ENCODE measurements at regions not wholly inside any gene's neighbourhood (a gene's known extent, or its start where the extent isn't known, plus 50 kb on each side); places are given as distances from the start of the nearest gene placed in this dataset.

DNA sequence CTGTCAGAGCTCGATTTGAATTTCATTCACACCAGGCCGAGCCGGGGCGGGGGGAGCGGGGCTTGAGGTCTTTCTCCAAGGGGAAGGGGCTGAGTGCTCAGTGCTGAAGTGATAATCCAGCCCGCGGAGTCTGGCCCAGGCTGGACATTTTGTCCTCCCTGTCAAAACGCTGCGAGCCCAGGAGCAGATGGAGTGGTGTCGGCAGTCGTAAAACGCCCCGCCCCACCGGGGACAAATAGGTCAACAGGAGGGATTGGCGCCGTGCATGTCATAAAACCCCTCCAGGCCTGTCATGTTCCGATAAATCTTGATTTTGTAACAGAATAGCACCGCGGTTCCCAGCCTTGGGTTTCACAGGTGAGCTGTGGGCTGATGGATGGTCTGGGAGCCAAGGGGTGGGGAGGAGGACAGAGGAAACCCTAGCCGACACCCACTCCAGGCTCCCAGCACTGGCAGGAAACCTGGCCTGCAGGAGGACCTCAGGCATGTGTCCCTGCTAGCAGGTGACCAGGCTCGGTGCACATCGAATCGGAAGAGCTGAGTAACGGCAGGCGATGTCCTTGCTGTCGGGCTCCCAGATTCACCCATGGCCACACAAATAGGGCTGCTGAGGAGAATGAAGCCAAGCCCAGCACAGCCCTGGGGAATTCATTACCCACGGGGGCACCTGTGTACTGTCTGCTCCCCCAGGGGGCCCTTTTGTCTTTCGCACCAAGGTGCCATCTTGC lies 341.4 kb downstream of the FOXL1 start:
- no peak for DNase-seq

DNA sequence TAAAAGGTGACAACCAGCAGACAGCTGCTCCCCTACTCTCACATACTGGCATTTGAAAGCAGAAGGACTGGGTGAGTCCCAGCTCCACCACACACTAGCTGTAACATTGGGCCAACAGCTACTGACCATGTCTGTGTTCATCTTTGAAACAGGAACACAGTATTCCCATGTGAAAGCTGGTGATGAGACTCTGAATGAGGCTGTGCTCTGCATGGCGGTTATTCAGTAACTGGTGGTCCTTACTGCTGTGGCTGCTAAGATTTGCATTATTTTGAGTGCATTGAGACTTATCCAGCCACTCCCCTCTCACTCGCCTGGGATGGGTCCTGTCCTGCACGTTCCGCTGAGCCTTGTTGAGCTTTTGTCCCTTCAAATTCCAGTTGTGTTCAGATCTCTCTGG lies 342.9 kb downstream of the FOXL1 start:
- DNase-seq = no peak

GRCh38 chr16:86922311-86922710 lies 344.0 kb downstream of the FOXL1 start:
- no peak for DNase-seq

GRCh38 chr16:86923656-86924055 lies 345.3 kb downstream of the FOXL1 start:
- no peak for DNase-seq

DNA sequence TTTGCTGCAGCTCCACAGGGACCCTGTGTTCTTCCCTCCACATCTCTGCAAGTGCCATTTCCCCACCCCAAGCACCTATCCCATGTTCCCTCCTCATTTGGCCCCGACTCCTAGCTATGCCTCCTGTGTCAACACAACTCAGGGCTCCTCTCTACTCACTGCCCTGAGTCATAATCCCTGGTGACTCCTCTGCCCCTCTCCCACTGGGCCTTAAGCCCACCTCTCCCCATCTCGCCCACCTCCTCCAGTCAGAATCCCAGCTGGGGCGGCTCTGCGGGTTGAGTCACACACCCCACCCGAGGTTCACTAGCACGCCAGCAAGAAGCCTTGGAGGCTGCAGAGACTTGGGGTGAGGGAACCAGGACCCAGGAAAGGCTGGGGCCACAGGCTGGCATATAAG lies 346.2 kb downstream of the FOXL1 start:
- DNase-seq = no peak

DNA sequence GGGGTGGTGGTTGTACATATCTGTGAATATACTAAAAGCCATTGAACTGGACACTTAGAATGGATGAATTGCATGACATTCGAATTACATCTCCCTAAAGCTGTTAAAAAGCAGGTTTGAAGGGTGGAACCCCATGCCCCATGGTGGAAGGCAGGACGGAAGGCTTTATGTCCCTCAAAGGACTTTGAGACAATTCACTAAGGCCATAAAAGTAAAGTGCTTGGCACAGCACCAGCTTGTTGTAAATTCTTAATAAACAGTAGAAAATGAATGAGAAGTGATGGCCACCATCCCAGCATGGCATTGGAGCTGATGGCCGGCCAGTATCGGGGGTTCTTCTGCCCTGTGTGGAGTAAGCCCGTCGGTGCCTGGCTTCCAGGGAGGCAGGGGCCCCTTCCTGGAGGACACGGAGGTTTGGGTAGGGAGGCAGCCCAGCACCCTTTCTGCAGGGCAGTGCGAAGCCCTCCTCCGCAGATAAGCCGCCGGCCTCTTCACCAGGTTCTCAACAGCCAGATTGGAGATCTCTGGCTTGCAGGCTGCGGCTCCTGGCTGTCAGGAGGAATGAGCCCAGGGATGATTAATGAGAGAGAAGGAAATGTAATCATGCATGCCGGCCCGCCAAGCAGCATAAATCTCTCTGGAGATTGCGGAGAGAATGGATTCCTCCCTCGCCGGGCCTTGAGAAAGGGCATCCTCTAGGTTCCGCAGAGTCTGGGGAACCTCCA lies 346.9 kb downstream of the FOXL1 start:
- no peak for DNase-seq

GRCh38 chr16:86926181-86927094 lies 348.1 kb downstream of the FOXL1 start:
- no peak for DNase-seq

DNA sequence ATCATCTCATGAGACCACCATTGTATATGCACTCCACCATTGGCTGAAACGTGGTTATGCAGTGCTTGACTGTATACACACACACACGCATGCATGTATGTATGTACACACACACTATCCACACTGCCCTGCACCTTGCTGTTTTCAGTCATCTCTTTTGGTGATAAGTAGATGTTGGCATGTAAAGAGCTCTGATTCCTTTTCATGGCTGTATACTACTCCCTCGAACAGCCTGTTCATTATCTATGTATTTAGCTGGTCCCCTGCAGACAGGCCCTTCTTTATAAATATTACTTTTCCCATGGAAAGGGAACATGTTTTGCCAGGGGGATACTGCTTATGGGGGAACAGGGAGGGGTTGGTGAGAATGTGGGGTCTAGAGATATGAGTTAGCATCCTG lies 349.4 kb downstream of the FOXL1 start:
- no peak for DNase-seq

DNA sequence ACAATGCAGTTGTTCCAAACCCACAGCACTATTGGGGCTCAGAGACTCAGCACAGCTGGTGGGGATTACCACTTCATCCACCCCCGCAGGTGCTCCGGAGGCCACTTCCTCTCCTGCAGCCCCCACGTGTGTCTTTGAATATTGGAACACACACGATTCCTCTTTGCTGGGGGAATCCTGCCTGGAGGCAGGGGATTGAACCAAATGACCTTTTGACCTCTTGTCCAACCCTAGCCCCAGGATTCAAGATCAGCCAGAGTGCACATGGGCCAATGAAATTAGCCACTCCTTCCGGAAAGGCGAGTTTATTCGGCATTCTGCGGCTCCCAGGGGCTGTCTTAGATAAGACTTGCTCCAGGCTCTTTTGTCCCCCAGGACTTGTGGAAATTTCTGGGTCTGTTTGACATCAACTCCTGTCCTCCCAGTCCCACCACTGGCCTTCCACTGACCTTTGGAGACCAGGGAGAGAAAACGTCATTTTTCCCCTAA lies 350.2 kb downstream of the FOXL1 start:
- DNase-seq = no peak

- no peak for DNase-seq
Measured at GRCh38 chr16:86929057-86929871, 350.9 kb downstream of the FOXL1 start.

- DNase-seq = no peak
Measured at GRCh38 chr16:86930001-86930400, 351.7 kb downstream of the FOXL1 start.

DNA sequence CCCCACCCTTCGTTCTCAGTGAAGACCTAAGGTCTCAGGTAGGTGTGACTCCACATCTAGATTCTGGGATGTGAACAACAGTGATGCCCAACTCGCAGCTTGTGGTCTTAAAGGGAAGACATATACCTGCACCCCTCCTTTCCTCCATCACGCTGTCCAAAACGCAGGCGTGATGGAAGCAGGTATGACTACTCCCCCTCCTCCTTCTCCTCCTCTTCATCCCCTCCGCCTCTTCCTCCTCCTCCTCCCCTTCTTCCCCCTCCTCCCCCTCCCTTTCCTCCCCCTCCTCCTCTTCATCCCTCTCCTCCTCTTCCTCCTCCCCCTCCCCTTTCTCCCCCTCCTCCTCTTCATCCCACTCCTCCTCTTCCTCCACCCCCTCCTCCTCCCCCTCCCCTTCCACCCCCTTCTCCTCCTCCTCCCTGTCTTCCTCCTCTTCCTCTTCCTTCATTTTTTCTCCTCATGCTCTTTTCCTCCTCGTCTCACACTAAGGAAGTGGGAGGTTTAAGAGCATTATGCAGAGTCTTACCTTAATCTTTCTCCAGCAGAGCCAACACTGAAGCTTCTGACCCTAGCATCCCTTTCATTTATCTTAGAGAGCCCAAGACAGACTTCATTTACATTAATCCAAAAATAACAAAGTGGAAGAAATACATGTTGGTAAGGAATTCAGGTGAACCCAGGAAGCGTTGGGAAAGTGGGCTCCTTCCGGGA lies 352.5 kb downstream of the FOXL1 start:
- no peak for DNase-seq

DNA sequence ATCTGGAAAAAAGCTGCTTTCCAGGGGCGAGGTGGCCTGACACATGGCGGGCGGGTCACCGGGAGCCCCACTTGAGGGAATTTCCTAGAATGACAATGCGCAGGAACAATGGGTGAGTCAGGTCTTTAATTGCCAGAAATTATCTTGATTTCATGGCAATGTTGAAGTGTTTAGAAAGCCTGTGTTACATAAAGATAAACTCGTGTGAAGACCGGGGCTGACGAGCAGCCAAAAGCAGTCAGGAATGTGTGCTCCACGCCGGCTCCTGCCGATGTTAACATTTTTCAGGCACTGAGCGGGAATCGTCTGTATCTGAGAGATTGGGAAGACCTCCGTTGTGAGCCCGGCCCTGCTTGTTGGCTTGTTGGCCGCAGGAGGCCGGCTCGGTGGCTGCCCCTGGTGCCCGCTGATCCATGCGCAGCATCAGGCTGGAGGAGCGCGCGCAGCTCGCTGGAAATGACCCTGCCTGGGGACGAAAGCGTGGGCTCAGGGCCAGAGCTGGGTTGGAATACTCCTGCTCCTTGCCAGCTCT lies 353.1 kb downstream of the FOXL1 start:
- DNase-seq = no peak

DNA sequence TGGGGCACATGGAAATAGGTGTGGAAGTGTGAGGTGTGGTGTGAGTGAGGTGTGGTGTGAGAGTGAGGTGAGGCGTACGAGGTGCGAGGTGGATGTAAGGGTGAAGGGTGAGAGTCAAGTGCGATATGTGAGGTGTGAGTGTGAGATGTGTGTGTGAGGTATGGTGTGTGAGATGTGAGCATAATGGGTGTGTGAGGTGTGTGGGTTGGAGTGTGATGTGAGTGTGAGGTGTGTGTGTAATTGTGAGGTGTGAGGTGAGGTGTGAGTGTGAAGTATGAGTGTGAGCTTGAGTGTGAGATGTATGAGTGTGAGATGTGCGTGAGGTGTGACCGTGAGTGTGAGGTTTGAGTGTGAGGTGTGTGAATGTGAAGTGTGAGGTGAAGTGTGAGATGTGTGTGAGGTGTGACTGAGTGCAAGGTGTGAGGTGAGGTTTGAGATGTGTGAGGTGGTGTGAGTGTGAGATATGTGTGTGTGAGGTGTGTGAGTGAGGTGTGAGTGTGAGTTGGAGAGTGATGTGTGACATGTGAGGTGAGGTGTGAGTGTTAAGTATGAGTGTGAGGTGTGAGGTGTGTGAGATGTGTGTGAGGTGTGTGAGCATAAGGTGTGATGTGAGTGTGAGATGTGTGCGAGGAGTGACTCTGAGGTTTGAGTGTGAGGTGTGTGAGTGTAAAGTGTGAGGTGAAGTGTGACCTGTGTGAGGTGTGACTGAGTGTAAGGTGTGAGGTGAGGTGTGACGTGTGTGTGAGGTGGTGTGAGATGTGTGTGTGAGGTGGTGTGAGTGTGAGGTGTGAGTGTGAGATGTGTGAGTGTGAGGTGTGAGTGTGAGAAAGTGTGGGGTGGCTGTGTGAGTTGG lies 354.0 kb downstream of the FOXL1 start:
- DNase-seq = no peak

GRCh38 chr16:86934581-86935375 lies 356.4 kb downstream of the FOXL1 start:
- no peak for DNase-seq

- DNase-seq = no peak
Measured at GRCh38 chr16:86939609-86940008, 361.3 kb downstream of the FOXL1 start.

DNA sequence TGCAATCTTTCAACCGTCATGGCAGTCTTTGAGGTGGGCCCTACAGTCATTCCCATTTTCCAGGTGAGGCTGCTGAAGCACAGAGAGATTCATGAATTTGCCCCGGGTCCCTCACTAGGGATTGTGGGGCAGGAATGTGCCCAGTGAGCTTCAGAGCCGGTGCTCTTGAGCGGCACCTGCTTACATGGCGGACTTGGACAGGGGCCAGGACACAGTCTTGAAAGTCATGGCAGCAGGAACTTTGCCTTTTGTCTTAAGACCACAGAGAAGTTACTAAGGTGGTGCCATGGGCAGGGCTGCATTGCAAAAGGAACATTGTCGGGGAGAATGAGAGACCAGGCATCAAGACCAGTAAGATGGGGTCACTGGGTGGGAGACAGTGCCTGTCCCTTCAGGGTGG lies 363.4 kb downstream of the FOXL1 start:
- DNase-seq = no peak

GRCh38 chr16:86942151-86943051 lies 364.1 kb downstream of the FOXL1 start:
- DNase-seq = no peak

Measured in activated naive CD4-positive, alpha-beta T cell treated with Interleukin-2 at 50 U/mL for 16 hours (primary cell).